ENCODE measurements at regions not wholly inside any gene's neighbourhood (a gene's known extent, or its start where the extent isn't known, plus 50 kb on each side); places are given as distances from the start of the nearest gene placed in this dataset.
"Not testable (repeated sequence)": the region's sequence is repeated elsewhere in the genome, so short reads cannot be mapped to it uniquely, and the experiment has no call there.

DNA sequence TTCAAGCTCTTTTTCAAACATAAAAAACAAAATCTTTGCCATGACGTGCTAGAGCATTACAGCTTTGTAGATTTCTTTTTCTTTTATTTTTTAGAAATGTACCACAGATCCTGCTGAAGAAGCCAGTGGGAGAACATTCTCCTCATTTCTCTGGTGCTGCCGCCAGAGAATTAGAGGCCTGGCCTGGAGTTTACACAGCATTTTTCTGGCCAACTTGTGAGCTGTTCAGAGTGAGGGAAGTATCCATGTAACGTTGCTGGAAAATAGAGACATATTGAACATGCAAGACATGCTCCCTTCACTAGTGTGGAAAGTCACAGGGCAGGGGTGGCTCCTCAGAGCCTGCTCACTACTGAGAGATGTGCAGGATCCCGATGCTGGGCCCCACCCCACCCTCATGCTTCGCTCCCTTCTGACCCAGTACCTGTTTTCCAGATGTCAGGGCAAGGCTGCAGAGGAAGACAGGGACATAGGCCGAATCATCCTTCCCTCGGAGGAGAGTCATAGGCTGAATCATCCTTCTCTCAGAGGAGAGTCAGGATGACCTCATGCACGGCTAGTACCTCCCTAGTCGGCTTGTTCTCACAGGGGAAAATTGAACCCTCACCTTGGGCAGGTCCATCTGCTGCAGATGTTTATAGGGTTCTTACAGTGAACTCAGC is 298.5 kb downstream of the INSIG2 start:
- Histone ChIP-seq H3K27me3 (ENCODE audit: control insufficient read depth in 3 of 3, insufficient read depth in 3 of 3, low read length in 3 of 3) (no peaks in the 10 kb centered on the region), H3K27ac (ENCODE audit: low read depth, low read length) (no peak overlapping the region), H3K4me1 (ENCODE audit: control insufficient read depth in 3 of 3, insufficient read depth in 3 of 3, low read length in 3 of 3) (peaks cover 0 to 10% (median 7%) of the 10 kb centered on the region in 3 donors), H3K36me3 (ENCODE audit: control insufficient read depth in 3 of 3, insufficient read depth in 3 of 3, low read length in 3 of 3) (no peaks in the 10 kb centered on the region), H3K9me3 (ENCODE audit: control insufficient read depth in 3 of 3, low read length in 3 of 3) (peaks cover 0 to 3% (median 0%) of the 10 kb centered on the region in 3 donors), H3K4me3 (ENCODE audit: low read length in 3 of 3) (no peak overlapping the region), H3K9ac (ENCODE audit: low read depth in 1 of 3, low read length in 3 of 3) (no peak overlapping the region)

- H3K4me1 ChIP-seq (ENCODE audit: control insufficient read depth in 3 of 3, insufficient read depth in 3 of 3, low read length in 3 of 3), result no peaks in the 10 kb centered on the region
- H3K4me3 ChIP-seq (ENCODE audit: low read length in 3 of 3), result no peak overlapping the region
- H3K27me3 ChIP-seq (ENCODE audit: control insufficient read depth in 3 of 3, insufficient read depth in 3 of 3, low read length in 3 of 3), result no peaks in the 10 kb centered on the region
- no peak overlapping the region for H3K27ac ChIP-seq (ENCODE audit: low read depth, low read length)
- peaks cover 0 to 3% (median 0%) of the 10 kb centered on the region in 3 donors for H3K9me3 ChIP-seq (ENCODE audit: control insufficient read depth in 3 of 3, low read length in 3 of 3)
- H3K9ac ChIP-seq (ENCODE audit: low read depth in 1 of 3, low read length in 3 of 3), result no peak overlapping the region
- H3K36me3 ChIP-seq (ENCODE audit: control insufficient read depth in 3 of 3, insufficient read depth in 3 of 3, low read length in 3 of 3), result no peaks in the 10 kb centered on the region
Measured at GRCh38 chr2:118380915-118381653, 292.8 kb downstream of the INSIG2 start.

- no peaks in the 10 kb centered on the region for H3K27me3 ChIP-seq (ENCODE audit: control insufficient read depth in 3 of 3, insufficient read depth in 3 of 3, low read length in 3 of 3)
- no peaks in the 10 kb centered on the region for H3K4me1 ChIP-seq (ENCODE audit: control insufficient read depth in 3 of 3, insufficient read depth in 3 of 3, low read length in 3 of 3)
- H3K9me3 ChIP-seq (ENCODE audit: control insufficient read depth in 3 of 3, low read length in 3 of 3), result no peaks in the 10 kb centered on the region
- no peaks in the 10 kb centered on the region for H3K36me3 ChIP-seq (ENCODE audit: control insufficient read depth in 3 of 3, insufficient read depth in 3 of 3, low read length in 3 of 3)
- H3K4me3 ChIP-seq (ENCODE audit: low read length in 3 of 3), result no peak overlapping the region
- H3K9ac ChIP-seq (ENCODE audit: low read depth in 1 of 3, low read length in 3 of 3), result no peak overlapping the region
- H3K27ac ChIP-seq (ENCODE audit: low read depth, low read length), result no peak overlapping the region
Measured at GRCh38 chr2:118375907-118376485, 287.7 kb downstream of the INSIG2 start.

DNA sequence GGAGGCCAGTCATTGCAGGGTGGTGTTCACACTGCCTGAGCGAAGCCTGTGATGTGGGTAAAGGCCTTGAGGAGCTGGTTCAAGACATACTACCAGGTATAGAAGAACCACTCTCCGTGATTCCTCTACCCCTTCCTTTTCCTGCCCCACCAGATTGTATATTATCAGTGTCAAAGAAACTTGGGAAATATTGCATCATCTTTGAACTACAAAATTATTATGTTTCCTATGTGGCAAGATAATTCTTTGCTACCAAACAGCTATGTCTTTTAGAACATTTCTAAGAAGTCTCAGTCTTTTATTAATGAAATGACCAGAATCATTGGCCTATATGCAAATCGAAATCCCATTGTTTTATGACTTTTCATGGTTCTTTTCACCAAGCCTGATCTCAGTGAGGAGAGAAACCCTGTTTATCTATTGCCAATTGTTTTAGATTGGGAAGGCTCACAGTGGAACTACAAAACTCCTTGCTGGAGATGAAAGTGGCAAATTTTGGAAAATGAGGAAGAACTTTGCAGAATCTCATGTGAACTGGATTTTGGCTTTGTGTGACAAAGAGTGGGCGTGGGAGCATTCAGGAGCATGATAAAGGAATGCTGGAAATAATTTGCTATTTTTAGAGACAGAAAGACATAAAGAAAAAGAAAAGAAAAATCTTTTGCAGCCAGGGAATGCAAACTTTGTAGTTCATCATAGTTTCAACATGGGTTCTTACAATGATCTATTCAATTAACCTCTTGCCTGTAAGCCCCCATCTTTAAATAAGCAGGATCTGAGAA is 286.9 kb downstream of the INSIG2 start:
- H3K36me3 ChIP-seq (ENCODE audit: control insufficient read depth in 3 of 3, insufficient read depth in 3 of 3, low read length in 3 of 3), result no peaks in the 10 kb centered on the region
- H3K9ac ChIP-seq (ENCODE audit: low read depth in 1 of 3, low read length in 3 of 3), result no peak overlapping the region
- H3K27ac ChIP-seq (ENCODE audit: low read depth, low read length), result no peak overlapping the region
- no peak overlapping the region for H3K4me3 ChIP-seq (ENCODE audit: low read length in 3 of 3)
- H3K9me3 ChIP-seq (ENCODE audit: control insufficient read depth in 3 of 3, low read length in 3 of 3), result no peaks in the 10 kb centered on the region
- no peaks in the 10 kb centered on the region for H3K27me3 ChIP-seq (ENCODE audit: control insufficient read depth in 3 of 3, insufficient read depth in 3 of 3, low read length in 3 of 3)
- H3K4me1 ChIP-seq (ENCODE audit: control insufficient read depth in 3 of 3, insufficient read depth in 3 of 3, low read length in 3 of 3), result no peaks in the 10 kb centered on the region

GRCh38 chr2:118372886-118373830 is 284.9 kb downstream of the INSIG2 start:
- H3K36me3 ChIP-seq (ENCODE audit: control insufficient read depth in 3 of 3, insufficient read depth in 3 of 3, low read length in 3 of 3), result no peaks in the 10 kb centered on the region
- no peaks in the 10 kb centered on the region for H3K27me3 ChIP-seq (ENCODE audit: control insufficient read depth in 3 of 3, insufficient read depth in 3 of 3, low read length in 3 of 3)
- H3K9ac ChIP-seq (ENCODE audit: low read depth in 1 of 3, low read length in 3 of 3), result no peak overlapping the region
- H3K27ac ChIP-seq (ENCODE audit: low read depth, low read length), result no peak overlapping the region
- no peak overlapping the region for H3K4me3 ChIP-seq (ENCODE audit: low read length in 3 of 3)
- no peaks in the 10 kb centered on the region for H3K4me1 ChIP-seq (ENCODE audit: control insufficient read depth in 3 of 3, insufficient read depth in 3 of 3, low read length in 3 of 3)
- H3K9me3 ChIP-seq (ENCODE audit: control insufficient read depth in 3 of 3, low read length in 3 of 3), result no peaks in the 10 kb centered on the region

GRCh38 chr2:118371515-118371914 is 283.2 kb downstream of the INSIG2 start:
- H3K9ac ChIP-seq (ENCODE audit: low read depth in 1 of 3, low read length in 3 of 3), result no peak overlapping the region
- no peak overlapping the region for H3K4me3 ChIP-seq (ENCODE audit: low read length in 3 of 3)
- no peaks in the 10 kb centered on the region for H3K36me3 ChIP-seq (ENCODE audit: control insufficient read depth in 3 of 3, insufficient read depth in 3 of 3, low read length in 3 of 3)
- no peaks in the 10 kb centered on the region for H3K4me1 ChIP-seq (ENCODE audit: control insufficient read depth in 3 of 3, insufficient read depth in 3 of 3, low read length in 3 of 3)
- H3K27me3 ChIP-seq (ENCODE audit: control insufficient read depth in 3 of 3, insufficient read depth in 3 of 3, low read length in 3 of 3), result no peaks in the 10 kb centered on the region
- H3K27ac ChIP-seq (ENCODE audit: low read depth, low read length), result no peak overlapping the region
- no peaks in the 10 kb centered on the region for H3K9me3 ChIP-seq (ENCODE audit: control insufficient read depth in 3 of 3, low read length in 3 of 3)

DNA sequence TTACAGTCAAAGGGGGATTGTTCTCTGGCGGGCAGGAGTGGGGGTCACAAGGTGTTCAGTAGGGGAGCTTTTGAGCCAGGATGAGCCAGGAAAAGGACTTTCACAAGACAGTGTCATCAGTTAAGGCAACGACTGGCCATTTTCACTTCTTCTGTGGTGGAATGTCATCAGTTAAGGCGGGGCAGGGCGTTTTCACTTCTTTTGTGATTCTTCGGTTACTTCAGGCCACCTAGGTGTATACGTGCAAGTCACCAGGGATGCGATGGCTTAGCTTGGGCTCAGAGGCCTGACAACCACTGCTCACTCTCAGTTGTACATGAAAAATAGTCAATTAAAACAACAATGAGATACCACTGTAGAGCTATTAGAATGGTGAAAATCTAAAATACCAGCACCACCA is 281.2 kb downstream of the INSIG2 start:
- H3K27ac ChIP-seq (ENCODE audit: low read depth, low read length); H3K4me3 ChIP-seq (ENCODE audit: low read length in 3 of 3); H3K4me1 ChIP-seq (ENCODE audit: control insufficient read depth in 3 of 3, insufficient read depth in 3 of 3, low read length in 3 of 3); H3K27me3 ChIP-seq (ENCODE audit: control insufficient read depth in 3 of 3, insufficient read depth in 3 of 3, low read length in 3 of 3); H3K9me3 ChIP-seq (ENCODE audit: control insufficient read depth in 3 of 3, low read length in 3 of 3); H3K9ac ChIP-seq (ENCODE audit: low read depth in 1 of 3, low read length in 3 of 3); H3K36me3 ChIP-seq (ENCODE audit: control insufficient read depth in 3 of 3, insufficient read depth in 3 of 3, low read length in 3 of 3): not testable (repeated sequence)

GRCh38 chr2:118363604-118364003 is 275.3 kb downstream of the INSIG2 start:
- Histone ChIP-seq H3K4me1 (ENCODE audit: control insufficient read depth in 3 of 3, insufficient read depth in 3 of 3, low read length in 3 of 3) (no peaks in the 10 kb centered on the region), H3K4me3 (ENCODE audit: low read length in 3 of 3) (no peak overlapping the region), H3K9ac (ENCODE audit: low read depth in 1 of 3, low read length in 3 of 3) (no peak overlapping the region), H3K36me3 (ENCODE audit: control insufficient read depth in 3 of 3, insufficient read depth in 3 of 3, low read length in 3 of 3) (no peaks in the 10 kb centered on the region), H3K27ac (ENCODE audit: low read depth, low read length) (no peak overlapping the region), H3K27me3 (ENCODE audit: control insufficient read depth in 3 of 3, insufficient read depth in 3 of 3, low read length in 3 of 3) (no peaks in the 10 kb centered on the region), H3K9me3 (ENCODE audit: control insufficient read depth in 3 of 3, low read length in 3 of 3) (no peaks in the 10 kb centered on the region)

DNA sequence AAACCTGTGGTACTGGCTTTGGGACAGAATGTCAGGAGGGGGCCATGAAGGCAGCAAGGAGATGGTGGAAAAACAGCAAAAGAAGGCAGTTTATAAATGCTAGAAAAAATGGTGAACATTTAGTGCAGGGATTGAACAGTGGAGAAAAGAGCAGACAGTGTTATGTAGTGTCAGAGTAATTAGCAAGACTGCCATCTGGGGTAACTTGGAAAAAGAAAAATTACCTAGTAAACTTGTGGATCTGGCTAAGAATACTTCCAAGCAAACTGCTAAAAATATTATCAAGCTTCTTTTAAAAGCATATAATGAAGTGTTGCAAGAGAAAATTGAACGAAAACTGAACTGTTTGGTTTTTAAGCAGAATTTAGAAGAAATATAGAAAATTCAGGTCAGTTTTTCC is 267.8 kb downstream of the INSIG2 start:
- H3K27ac ChIP-seq (ENCODE audit: low read depth, low read length), result no peak overlapping the region
- H3K4me3 ChIP-seq (ENCODE audit: low read length in 3 of 3), result no peak overlapping the region
- no peaks in the 10 kb centered on the region for H3K27me3 ChIP-seq (ENCODE audit: control insufficient read depth in 3 of 3, insufficient read depth in 3 of 3, low read length in 3 of 3)
- no peaks in the 10 kb centered on the region for H3K36me3 ChIP-seq (ENCODE audit: control insufficient read depth in 3 of 3, insufficient read depth in 3 of 3, low read length in 3 of 3)
- H3K9me3 ChIP-seq (ENCODE audit: control insufficient read depth in 3 of 3, low read length in 3 of 3), result peaks cover 0 to 3% (median 0%) of the 10 kb centered on the region in 3 donors
- no peaks in the 10 kb centered on the region for H3K4me1 ChIP-seq (ENCODE audit: control insufficient read depth in 3 of 3, insufficient read depth in 3 of 3, low read length in 3 of 3)
- no peak overlapping the region for H3K9ac ChIP-seq (ENCODE audit: low read depth in 1 of 3, low read length in 3 of 3)

Data from skeletal muscle tissue (tissue), 3 donors.